HG02623 (cell line): ENCODE measurements at regions not wholly inside any gene's neighbourhood (a gene's known extent, or its start where the extent isn't known, plus 50 kb on each side); places are given as distances from the start of the nearest gene placed in this dataset.

Source experiments
- ATAC-seq: cut with Tn5 transposase; IDR thresholded peaks from one replicate; pipeline ENCODE4 v1.9.1; 2021; ENCODE audit warnings: moderate library complexity; ENCODE audit not compliant: unreplicated experiment

DNA sequence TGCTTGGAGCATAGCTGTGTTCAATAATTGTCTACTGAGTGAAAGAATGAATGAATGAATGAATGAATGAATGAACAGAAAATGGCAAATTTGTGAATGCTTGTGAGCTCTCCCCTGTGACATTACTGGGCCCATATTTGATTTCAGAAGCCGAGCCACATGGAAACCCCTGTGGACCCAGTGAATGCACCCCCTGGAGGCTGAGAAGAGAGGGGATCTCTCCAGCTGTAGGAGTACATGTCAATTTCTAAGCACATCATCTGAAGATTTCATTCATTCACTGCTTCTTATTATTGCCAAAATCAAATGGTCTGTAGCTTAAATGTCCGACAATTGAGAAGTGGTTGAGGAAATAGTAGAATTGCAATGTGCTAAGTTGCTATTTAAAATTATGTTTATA, 58.3 kb upstream of the DOCK1 start:
- ATAC-seq: no peak

DNA sequence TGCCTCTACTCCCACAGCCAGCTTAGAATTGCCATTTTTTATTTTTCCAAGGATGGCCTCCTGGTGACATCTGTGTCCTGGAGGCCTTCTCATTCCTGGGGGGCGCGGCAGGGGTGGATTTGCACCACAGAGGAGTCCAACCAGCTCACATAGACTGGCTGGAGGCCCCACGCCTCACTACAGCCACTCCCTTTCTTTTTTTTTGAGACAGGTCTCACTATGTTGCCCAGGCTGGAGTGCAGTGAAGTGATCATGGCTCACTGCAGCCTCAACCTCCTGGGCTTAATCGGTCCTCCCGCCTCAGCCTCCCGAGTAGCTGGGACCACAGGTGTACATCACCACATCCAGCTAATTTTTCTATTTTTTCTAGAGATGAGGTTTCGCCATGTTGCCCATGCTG, 57.6 kb upstream of the DOCK1 start:
- ATAC-seq: no peak

DNA sequence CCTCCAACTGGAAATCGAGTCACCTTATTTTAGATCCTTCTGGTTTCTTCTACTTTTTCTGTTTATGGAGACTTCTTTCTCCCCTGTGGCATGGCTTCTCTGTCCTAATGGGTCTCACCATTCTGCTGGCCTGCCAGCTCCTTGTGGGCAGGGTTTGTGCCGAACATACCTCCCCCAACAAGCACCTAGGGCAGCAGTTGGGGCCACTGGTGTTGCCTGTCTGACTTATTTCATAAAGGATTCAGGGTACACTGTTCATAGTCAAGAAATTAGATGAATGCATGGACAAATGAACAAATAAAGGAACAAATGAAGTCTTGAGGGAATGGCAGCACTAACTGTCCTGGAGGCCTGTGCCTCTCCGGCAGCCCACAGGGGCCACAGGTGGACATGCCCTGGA, 55.6 kb upstream of the DOCK1 start:
- ATAC-seq: no peak

DNA sequence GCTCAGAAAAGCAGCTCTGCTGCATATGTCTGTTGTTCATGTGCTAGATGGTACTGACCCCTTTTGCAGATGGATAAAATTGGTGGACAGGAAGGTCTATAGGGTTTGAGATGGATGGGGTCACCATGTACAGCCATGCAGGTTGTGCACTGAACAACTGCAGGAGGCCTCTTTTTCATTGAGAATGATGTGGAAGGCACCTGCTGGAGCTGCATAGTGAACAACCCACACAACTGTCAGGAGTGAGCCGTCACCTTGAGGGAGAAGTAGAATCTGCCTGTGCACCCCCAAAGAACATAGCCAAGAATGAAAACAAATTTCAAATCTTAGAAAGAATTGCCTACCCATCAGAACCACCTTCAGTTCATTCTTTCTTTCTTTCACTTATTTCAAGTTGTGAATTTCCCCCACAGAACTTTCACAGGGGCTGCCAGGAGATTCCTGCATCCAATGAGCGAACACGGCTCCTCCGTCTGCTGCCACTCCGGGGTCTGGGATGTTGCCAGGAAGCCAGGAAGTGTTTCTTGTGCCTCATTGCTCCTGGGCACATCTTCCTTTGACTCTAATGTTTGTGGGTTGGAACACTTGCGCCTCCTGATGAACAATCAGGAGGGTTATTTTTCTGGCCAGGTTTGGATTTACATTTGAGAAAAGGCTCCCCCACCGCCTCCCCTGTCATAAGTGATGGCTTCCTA, 53.7 kb upstream of the DOCK1 start:
- ATAC-seq: no peak

DNA sequence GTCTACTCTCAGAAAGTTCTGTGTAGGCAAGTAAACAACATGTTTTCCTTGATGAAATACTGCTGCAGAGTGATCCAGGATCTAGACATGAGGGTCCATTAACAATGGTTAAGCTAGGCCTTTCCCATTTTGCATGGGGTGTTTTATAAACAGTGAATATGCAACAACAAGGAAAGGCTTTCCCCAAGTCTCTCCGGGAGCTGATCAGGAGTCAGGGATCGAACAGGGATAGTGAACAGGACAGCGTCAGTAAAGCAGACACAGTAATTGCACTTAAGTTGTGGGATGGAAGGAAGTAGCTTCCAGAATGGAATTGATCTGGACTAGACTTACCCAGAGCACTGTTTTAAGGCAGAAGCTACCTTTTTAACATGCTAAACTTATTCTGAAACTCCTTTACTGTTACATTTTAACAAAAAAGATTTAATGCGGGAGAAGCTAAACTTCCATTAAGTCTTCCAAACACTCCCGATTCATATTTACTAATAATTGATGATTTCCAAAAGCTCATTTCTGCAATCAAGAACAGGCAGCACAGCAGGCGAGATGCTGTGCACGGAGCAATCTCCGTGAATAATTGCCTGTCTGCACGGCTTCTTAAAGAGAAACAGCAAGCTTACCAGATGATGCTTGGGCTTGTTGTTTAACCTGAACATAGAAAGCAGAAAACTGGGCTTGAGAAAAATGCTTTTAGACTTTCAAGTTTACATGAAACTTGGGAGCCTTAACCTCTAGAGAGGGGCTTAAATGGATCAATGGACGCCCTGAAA, 50.3 kb upstream of the DOCK1 start:
- no peak for ATAC-seq
